ENCODE measurements at regions not wholly inside any gene's neighbourhood (a gene's known extent, or its start where the extent isn't known, plus 50 kb on each side); places are given as distances from the start of the nearest gene placed in this dataset.
"Not testable (repeated sequence)": the region's sequence is repeated elsewhere in the genome, so short reads cannot be mapped to it uniquely, and the experiment has no call there.

DNA sequence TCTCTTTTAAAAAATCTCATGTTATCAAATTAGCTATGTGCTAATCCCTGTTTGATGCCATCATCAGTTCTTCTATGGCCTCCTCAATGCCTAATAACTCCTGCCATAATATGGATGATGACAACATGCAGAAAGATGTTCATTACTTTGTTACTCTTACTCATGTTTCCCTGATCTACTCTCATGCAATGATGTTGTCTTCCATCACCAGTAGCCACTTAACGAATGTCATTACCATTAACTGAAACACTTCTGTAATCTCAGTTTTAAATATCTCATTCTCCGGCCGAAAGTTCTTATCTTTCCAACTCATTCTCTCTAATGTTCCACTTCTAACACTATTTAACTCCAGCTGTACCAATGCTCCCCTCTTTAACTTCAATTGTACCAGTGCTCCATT, 1187.7 kb downstream of the OTOL1 start:
- DNase-seq = no peak

DNA sequence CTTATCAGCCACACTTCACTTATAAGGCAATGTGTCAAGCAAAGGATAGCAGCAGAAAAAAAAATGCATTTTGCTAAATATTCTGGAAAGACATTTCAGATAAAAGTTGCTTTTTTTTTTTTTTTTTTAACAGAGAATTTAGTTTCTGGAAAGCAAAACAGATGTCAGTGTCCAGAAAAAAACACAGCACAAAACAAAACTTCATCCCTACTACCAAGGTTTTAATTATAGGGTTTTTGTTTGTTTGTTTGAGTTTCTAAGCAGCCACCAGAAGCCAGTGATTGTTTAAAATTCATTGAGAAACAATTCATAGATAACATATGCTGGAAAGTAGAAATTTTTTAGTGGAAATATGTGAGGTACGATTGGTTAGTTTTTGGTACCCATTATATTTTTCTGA, 1202.7 kb downstream of the OTOL1 start:
- DNase-seq = no peak

DNA sequence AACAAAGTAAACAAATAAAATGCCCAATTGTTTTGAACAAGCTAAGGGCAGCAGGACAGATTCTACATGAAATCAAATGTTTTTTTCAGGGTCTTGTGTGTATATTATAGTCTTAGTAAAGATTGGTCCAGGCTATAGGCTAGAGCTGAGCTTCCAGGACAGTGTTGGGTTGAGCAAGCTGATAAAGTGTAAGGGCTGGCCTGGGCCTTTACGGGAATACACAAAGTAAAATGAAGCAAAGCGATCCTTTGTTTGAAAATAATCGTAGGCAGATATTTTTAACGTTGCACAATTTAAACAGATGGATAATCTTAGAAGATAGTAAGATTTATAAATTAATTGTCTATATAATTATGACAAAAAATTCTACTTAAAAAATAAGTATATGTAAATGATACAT, 1204.6 kb downstream of the OTOL1 start:
- DNase-seq = no peak

DNA sequence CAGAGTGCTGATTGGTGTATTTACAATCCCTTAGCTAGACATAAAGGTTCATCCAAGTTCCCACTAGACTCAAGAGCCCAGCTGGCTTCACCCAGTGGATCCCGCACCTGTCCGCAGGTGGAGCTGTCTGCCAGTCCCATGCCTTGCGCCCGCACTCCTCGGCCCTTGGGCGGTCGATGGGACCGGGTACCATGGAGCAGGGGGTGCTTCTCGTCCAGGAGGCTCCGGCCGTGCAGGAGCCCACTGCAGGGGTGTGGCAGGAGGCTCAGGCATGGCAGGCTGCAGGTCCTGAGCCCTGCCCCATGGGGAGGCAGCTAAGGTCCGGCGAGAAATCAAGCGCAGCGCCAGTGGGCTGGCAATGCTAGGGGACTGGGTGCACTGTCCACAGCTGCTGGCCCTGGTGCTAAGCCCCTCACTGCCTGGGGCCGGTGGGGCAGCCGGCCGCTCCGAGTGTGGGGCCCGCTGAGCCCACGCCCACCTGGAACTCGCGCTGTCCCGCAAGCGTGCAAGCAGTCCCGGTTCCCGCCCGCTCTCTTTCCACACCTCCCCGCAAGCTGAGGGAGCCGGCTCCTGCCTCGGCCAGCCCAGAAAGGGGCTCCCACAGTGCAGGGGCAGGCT, 1206.3 kb downstream of the OTOL1 start:
- no peak for DNase-seq

DNA sequence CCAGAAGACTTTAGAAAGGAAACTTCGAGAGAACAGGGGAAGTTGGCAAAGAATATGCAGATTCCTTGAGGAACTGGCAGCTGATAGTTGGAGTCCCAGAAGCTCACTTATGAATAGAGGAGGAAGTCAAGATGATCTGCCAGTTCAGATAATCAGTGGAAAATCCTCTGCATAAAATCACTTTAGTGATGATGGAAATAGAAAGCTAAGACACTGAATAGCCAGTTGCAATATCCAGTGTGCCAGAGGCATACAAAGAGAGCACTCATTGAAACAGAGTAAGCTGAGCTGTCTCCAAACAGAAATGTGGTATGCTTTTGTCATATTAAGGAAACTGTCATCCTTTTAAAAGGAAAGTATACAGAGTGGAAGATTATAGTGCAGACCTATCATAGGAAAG, 1207.6 kb downstream of the OTOL1 start:
- DNase-seq = no peak

DNA sequence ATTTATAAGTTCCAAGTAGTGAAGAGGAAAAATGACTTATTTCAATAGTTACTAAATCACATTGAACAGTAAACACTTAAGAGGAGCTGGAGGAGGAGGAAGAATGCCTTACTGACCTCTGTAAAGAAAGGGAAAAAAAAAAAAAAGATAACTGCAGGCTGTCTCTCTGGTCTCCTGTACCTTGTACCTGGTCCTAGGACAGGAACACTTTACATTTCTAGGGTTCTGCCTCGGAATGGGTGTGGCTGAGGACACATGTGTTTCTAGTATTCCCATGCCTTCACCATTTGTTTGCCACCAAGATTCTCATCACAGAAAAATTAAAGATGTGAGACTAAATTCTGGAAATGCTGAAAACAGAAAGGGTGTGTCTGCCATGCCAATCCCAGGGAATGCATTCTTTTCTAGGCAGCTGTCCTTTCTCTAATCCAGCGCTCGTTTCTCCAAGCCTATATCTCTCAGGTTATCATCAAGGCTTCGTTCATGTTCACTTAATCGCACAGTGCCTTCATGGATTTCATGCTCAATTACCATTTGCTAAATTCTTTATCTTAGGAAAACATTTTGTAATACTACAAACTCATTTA, 1208.3 kb downstream of the OTOL1 start:
- DNase-seq = no peak

DNA sequence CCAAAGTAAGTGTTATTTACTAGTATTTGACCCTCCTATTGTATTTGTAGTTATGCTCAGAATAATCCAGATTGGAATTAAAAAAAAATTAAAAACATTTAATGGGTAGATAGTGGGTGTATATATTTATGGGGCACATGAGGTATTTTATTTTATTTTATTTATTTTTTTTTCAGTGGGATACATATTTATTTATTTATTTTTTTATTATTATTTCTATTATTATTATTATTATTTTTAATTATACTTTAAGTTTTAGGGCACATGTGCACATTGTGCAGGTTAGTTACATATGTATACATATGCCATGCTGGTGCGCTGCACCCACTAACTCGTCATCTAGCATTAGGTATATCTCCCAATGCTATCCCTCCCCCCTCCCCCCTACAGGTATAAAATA, 1211.8 kb downstream of the OTOL1 start:
- not testable (repeated sequence) for DNase-seq

DNA sequence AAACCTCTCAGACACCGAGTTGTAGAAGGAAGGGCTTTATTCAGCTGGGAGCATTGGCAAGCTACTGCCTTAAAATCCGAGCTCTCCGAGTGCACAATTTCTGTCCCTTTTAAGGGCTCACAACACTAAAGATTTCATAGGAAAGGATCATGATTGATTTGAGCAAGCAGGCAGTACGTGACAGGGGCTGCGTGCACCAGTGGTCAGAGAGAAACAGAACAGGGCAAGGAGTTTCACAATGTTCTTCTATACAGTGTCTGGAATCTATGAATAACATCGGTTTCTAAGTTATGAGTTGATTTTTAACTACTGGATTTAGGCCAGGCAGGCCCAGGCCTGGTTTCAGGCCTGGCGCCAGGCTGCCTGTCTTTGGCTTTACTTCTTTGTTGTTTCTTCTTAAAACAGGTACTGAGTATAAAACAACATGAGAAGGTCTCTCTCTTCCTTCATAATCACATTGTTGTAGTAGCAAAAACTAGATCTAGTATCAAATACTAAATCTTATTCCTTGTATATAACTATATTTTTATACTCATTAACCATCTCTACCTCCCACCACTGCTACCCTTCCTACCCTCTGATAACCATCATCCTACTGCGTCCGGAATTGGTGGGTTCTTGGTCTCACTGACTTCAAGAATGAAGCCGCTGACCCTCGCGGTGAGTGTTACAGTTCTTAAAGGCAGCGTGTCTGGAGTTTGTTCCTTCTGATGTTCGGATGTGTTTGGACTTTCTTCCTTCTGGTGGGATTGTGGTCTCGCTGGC, 1212.5 kb downstream of the OTOL1 start:
- not testable (repeated sequence) for DNase-seq

DNA sequence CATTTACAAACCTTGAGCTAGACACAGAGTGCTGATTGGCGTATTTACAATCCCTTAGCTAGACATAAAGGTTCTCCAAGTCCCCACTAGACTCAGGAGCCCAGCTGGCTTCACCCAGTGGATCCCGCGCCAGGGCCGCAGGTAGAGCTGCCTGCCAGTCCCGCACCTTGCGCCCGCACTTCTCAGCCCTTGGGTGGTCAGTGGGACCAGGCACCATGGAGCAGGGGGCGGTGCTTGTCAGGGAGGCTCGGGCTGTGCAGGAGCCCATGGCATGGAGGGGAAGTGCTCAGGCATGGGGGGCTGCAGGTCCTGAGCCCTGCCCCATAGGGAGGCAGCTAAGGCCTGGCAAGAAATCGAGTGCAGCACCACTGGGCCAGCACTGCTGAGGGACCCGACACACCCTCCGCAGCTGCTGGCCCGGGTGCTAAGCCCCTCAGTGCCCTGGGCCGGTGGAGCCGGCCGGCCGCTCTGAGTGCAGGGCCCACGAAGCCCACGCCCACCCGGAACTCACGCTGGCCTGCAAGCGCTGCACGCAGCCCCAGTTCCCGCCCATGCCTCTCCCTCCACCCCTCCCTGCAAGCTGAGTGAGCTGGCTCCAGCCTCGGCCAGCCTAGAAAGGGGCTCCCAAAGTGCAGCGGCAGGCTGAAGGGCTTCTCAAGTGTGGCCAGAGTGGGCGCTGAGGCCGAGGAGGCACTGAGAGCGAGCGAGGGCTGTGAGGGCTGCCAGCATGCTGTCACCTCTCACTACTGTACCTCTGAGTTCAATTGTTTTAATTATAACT, 1213.9 kb downstream of the OTOL1 start:
- no peak for DNase-seq

DNA sequence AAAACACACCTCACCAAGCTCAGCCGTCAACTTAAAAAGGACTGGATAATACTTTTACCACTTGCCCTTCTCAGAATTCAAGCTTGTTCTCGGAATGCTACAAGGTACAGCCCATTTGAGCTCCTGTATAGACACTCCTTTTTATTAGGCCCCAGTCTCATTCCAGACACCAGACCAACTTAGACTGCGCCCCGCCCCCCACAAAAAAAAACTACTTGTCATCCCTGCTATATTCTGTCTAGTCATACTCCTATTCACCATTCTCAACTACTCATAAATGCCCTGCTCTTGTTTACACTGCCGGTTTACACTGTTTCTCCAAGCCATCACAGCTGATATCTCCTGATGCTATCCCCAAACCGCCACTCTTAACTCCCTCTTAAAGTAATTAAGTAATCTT, 1220.5 kb downstream of the OTOL1 start:
- not testable (repeated sequence) for DNase-seq

DNA sequence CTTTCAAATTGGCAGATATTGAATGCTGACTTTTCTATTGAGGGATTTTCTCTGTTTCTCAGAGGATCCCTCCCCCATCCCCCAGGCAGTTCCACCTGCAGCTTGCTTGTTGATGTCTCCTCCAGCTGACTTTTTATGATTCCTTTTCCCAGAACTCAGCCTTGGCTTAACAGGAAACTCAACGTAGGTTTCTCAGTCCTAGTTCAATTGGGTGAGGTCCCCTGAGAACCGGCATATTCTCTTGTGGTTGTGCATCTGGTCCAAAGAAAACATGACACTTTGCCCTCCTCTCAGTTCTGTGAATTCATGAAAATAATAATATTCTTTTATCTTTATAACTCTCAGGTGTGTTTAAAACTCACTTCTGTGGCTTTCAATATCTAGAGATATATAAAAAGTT, 1222.1 kb downstream of the OTOL1 start:
- DNase-seq = no peak

DNA sequence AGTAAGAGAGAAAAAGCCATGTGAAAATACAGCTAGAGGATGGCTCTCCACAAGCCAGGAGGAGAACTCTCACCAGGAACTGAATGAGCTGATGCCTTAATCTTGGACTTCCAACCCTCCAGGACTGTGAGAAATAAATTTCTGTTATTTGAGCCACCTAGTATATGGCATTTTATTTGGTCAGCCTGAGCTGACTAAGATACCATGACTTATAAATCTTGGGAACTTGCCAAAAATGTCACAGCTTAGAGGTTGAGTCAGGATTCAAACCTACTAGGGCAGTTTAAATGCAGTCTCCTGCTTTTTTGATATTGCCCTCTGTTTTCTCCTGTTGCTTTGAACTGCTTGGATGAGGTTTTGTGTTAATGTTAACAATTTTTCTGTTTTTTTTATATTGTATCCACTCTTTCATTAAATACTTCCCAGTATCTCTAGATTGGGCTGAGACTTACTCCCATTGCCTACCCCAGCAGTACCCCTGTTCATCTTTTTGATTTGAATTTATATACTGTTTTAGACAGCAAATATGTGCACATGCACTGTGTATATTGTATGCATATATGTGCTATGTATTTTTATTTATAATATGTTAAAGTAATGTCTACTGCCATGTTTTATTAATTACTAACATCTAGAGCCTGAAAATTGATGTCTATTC, 1223.2 kb downstream of the OTOL1 start:
- DNase-seq = no peak

DNA sequence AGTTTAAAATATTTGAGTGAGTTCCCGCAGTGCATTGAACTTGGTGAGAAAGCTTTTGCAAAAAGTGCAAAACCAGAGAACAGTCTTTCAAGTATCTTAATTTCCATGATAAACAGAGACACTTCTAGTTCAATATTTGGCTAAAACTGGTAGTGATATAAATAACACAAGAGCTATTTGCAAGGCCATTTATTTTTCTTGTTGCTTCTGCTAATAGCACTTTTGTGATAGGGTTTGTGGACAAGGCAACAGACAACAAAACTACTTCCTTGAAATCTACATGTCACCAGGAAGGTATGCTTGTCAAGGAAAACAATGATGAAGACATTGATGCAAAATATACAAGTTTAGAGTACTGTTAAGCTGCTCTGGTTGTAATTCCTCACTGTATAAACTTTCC, 1225.1 kb downstream of the OTOL1 start:
- DNase-seq = no peak

DNA sequence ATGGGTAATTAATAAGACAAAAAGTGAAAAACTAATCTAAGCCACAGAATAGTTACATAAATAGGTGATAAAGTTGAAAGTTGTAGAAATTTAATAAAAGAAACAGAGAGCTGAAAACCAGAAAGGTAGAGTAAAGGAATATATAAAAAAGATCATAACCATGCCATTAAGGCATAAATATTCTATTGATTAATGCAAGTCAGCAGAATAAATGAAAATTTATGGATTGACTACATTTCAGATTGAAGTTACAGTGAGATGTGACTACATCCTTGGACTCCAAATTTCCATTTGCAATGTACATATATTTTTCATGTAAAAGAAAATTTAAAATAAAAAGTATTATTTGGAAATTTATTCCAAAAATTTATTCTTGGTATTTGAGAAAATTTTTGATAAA, 1225.7 kb downstream of the OTOL1 start:
- no peak for DNase-seq

DNA sequence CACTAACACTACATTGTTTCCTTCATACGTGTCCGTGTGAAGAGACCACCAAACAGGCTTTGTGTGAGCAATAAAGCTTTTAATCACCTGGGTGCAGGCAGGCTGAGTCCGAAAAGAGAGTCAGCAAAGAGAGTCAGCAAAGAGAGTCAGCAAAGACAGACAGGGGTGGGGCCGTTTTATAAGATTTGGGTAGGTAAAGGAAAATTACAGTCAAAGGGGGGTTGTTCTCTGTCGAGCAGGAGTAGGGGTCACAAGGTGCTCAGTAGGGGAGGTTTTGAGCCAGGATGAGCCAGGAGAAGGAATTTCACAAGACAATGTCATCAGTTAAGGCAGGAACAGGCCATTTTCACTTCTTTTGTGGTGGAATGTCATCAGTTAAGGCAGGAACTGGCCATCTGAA, 1226.2 kb downstream of the OTOL1 start:
- not testable (repeated sequence) for DNase-seq

DNA sequence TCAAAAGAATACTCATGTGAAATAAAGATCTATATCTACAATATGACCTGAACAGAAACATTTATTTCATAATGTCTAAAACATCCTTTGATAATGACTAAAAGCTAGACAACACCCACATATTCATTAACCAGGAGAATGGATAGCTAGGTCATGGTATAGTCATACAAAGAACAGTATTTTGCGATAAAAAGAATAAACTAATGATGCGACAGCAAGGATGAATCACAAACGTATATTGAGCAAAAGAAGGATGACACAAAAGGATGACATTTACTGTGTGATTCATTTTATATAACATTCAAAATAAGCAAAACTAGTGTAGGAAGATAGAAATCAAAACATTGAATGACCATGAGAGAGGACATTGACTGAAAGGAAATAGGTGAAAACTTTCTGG, 1233.1 kb downstream of the OTOL1 start:
- no peak for DNase-seq

DNA sequence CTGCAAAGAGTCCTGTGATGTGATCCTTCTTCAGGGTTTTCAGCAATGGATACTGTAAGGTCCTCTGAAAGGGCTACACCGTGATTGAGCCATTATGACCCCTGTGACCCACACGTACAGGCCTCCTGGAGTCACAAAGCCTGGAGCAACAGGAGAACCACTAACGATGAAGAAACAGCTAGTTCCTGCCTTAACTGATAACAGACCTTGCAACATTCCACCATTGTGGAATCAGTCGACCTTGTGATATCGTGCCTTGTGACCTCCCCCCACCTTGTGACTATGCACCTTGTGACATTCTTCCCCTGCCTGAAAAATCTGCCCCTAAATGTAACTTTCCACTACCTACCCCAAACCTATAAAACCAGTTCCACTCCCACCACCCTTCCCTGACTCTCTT, 1235.4 kb downstream of the OTOL1 start:
- DNase-seq = not testable (repeated sequence)

DNA sequence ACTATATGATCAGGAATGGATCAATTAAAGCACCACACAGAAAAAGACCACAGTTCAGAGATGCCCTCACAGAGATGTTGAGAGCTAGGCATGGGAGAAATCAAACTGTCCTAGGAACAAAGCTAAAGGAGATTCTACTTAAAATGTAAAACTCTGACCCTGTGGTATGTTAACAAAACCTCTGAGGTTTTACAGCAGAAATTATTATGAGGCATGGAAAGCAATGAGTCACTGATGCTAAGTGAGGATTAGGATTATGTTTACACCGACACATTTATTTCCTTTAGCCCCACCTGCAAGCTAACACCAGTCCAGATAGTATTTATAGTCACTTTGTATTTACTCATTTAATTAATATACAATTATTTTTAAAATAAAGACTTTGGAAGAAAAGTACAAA, 1242.2 kb downstream of the OTOL1 start:
- no peak for DNase-seq

DNA sequence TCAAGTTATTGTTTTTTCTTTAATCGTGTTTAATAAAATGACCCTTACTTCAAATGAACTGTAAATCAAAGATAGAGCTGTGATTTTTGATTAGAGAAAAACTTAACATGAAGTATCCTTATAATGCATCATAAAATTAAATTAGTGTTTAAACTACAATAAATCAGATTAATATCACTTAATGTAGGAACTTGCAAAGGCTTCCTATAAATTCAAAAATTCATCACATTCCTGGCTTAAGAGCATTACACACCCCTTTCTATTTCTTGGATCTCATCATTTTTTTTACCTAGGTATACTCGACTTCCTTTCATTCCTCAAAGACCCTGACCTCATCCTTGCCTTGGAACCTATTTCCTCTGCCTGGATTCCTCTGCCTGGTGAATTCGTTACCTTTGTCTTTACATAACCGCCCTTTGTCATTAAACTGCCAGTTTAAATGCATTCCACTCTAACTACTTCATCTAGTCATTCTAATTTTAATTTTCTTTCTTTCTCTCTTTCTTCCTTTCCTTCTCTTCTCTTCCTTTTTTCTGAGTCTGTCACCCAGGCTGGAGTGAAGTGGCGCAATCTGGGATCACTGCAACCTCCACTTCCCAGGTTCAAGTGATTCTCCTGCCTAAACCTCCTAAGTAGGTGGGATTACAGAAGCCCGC, 1244.5 kb downstream of the OTOL1 start:
- DNase-seq = no peak

DNA sequence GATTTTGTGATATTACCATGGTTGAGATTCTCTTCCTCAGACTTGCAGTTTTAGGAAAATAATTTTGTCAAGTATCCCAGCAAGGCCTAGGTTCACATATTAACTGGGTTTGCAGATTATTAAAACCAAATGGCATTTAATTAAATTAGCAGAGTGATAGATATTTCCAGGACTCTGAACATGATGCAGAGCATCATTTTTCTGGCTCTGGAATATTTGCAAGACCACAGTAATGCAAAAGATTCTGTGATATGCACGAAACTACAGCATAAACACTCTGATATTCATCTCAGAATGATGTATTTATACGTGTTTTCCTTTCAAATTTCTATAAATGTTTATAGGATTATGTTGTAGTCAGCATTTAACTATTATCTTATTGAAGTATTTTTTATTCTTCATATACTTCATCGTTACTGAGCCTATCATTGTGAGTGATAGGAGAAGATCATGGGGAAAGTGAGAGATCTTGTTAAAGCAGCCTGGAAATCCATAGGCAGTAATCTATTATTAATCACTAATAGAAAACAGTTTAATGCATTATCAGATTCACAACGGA, 1245.6 kb downstream of the OTOL1 start:
- no peak for DNase-seq

DNA sequence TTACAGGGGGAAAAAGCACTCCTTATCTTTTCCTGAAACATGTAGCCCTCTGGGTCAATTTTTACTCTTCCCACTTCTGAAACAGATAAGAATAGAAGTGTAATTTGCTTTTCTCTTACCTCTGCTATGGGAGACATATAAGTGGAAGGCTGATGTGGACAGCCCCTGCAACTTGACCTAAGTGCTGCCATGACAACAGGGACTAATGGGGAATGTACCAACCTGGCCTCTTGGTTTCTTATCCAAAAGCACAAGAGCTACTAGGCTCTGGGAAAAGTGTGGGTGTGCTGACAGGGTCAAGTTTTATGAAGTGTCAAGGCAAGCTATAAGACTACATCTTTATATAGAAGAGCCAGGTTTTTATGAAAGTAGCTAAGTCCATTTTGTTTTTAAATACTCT, 1246.5 kb downstream of the OTOL1 start:
- DNase-seq = no peak

DNA sequence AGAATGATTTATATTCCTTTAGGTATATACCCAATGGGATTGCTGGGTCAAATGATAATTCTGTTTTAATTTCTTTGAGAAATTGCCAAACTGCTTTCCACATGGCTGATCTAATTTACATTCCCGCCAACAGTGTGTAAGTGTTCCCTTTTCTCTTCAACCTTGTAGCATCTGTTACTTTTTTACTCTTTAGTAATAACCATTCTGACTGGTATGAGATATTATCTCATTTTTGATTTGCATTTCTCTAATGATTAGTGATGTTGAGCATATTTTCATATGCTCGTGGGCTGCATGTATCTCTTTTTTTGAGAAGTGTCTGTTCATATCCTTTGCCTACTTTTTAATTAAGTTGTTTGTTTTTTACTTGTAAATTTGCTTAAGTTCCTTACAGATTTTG, 1264.2 kb downstream of the OTOL1 start:
- DNase-seq = no peak
